ENCODE measurements at regions not wholly inside any gene's neighbourhood (a gene's known extent, or its start where the extent isn't known, plus 50 kb on each side); places are given as distances from the start of the nearest gene placed in this dataset.

- DNase-seq (ENCODE audit: insufficient read length, low spot score, missing footprints): no peak
- Histone ChIP-seq H3K27me3 (ENCODE audit: insufficient read depth, low read length) (no peaks in the 10 kb centered on the region), H3K4me3 (ENCODE audit: insufficient read depth, low read length) (no peak overlapping the region), H3K4me2 (ENCODE audit: insufficient read depth, low read length) (no peak overlapping the region), H3K36me3 (ENCODE audit: insufficient read depth, low read length) (no peaks in the 10 kb centered on the region), H3K27ac (ENCODE audit: low read depth, low read length) (no peak overlapping the region), H3K9me3 (ENCODE audit: low read depth, low read length) (no peaks in the 10 kb centered on the region), H2AFZ (ENCODE audit: low read length) (no peak overlapping the region), H4K20me1 (ENCODE audit: insufficient read depth, low read length) (no peaks in the 10 kb centered on the region), H3K4me1 (ENCODE audit: insufficient read depth, low read length) (peaks cover 23% of the 10 kb centered on the region), H3K79me2 (ENCODE audit: insufficient read depth, low read length) (no peaks in the 10 kb centered on the region)
- no peak for TF ChIP-seq CTCF (IDR thresholded peaks at IDR 0.05; ENCODE audit: extremely low read depth, low read depth, low read length)
These were observed 645.7 kb downstream of the SLC4A3 start for GRCh38 chr2:220273082-220273481.

- Histone ChIP-seq H2AFZ (ENCODE audit: low read length) (no peak overlapping the region), H3K4me2 (ENCODE audit: insufficient read depth, low read length) (no peak overlapping the region), H3K4me1 (ENCODE audit: insufficient read depth, low read length) (peaks cover 38% of the 10 kb centered on the region), H3K79me2 (ENCODE audit: insufficient read depth, low read length) (no peaks in the 10 kb centered on the region), H3K9me3 (ENCODE audit: low read depth, low read length) (no peaks in the 10 kb centered on the region), H4K20me1 (ENCODE audit: insufficient read depth, low read length) (no peaks in the 10 kb centered on the region), H3K27me3 (ENCODE audit: insufficient read depth, low read length) (no peaks in the 10 kb centered on the region), H3K27ac (ENCODE audit: low read depth, low read length) (no peak overlapping the region), H3K4me3 (ENCODE audit: insufficient read depth, low read length) (no peak overlapping the region), H3K36me3 (ENCODE audit: insufficient read depth, low read length) (no peaks in the 10 kb centered on the region)
- no peak for TF ChIP-seq CTCF (IDR thresholded peaks at IDR 0.05; ENCODE audit: extremely low read depth, low read depth, low read length)
- peak; percentile 54 for DNase-seq (ENCODE audit: insufficient read length, low spot score, missing footprints)
These were observed 648.0 kb downstream of the SLC4A3 start for GRCh38 chr2:220275454-220275853.

GRCh38 chr2:220276741-220277444, 649.5 kb downstream of the SLC4A3 start:
- DNase-seq (ENCODE audit: insufficient read length, low spot score, missing footprints): peak; percentile 1
- Histone ChIP-seq H3K4me1 (ENCODE audit: insufficient read depth, low read length) (peaks cover 38% of the 10 kb centered on the region), H3K79me2 (ENCODE audit: insufficient read depth, low read length) (no peaks in the 10 kb centered on the region), H4K20me1 (ENCODE audit: insufficient read depth, low read length) (no peaks in the 10 kb centered on the region), H3K27me3 (ENCODE audit: insufficient read depth, low read length) (no peaks in the 10 kb centered on the region), H3K4me2 (ENCODE audit: insufficient read depth, low read length) (peak overlapping the region; percentile 48), H3K27ac (ENCODE audit: low read depth, low read length) (peak overlapping the region; percentile 94), H3K36me3 (ENCODE audit: insufficient read depth, low read length) (no peaks in the 10 kb centered on the region), H3K9me3 (ENCODE audit: low read depth, low read length) (no peaks in the 10 kb centered on the region), H2AFZ (ENCODE audit: low read length) (no peak overlapping the region), H3K4me3 (ENCODE audit: insufficient read depth, low read length) (no peak overlapping the region)
- no peak for TF ChIP-seq CTCF (IDR thresholded peaks at IDR 0.05; ENCODE audit: extremely low read depth, low read depth, low read length)

GRCh38 chr2:220277445-220277975, 650.1 kb downstream of the SLC4A3 start:
- Histone ChIP-seq H3K4me3 (ENCODE audit: insufficient read depth, low read length) (no peak overlapping the region), H4K20me1 (ENCODE audit: insufficient read depth, low read length) (no peaks in the 10 kb centered on the region), H3K9me3 (ENCODE audit: low read depth, low read length) (no peaks in the 10 kb centered on the region), H3K36me3 (ENCODE audit: insufficient read depth, low read length) (no peaks in the 10 kb centered on the region), H3K27me3 (ENCODE audit: insufficient read depth, low read length) (no peaks in the 10 kb centered on the region), H3K79me2 (ENCODE audit: insufficient read depth, low read length) (no peaks in the 10 kb centered on the region), H3K4me1 (ENCODE audit: insufficient read depth, low read length) (peaks cover 38% of the 10 kb centered on the region), H3K27ac (ENCODE audit: low read depth, low read length) (peak overlapping the region; percentile 94), H3K4me2 (ENCODE audit: insufficient read depth, low read length) (peak overlapping the region; percentile 48), H2AFZ (ENCODE audit: low read length) (no peak overlapping the region)
- DNase-seq (ENCODE audit: insufficient read length, low spot score, missing footprints): peak; percentile 66
- TF ChIP-seq CTCF (IDR thresholded peaks at IDR 0.05; ENCODE audit: extremely low read depth, low read depth, low read length): no peak
